SJSA1 (cell line): ENCODE measurements at regions not wholly inside any gene's neighbourhood (a gene's known extent, or its start where the extent isn't known, plus 50 kb on each side); places are given as distances from the start of the nearest gene placed in this dataset.

Experiments used
- DNase-seq, 2 experiments: peaks; one replicate each; pipeline ENCODE4 v3.0.0-alpha.2; 2015 to 2020; ENCODE audit warnings: low spot score in 2 of 2, low read depth in 1 of 2
- H3K27ac ChIP-seq: fragments of 250-450 bp; sonication (Bioruptor Pico); 2 replicates; pipeline ENCODE4 v1.5.1; 2020; ENCODE audit warnings: mild to moderate bottlenecking, moderate library complexity
- H3K27me3 ChIP-seq: fragments of 250-450 bp; sonication (Bioruptor Pico); replicated peaks from 2 replicates; pipeline ENCODE4 v1.5.1; 2020; ENCODE audit warnings: mild to moderate bottlenecking, moderate library complexity
- H3K36me3 ChIP-seq: fragments of 250-450 bp; sonication (Bioruptor Pico); 2 replicates; pipeline ENCODE4 v1.5.1; 2020; ENCODE audit warnings: mild to moderate bottlenecking
- H3K4me1 ChIP-seq: fragments of 250-450 bp; sonication (Bioruptor Pico); replicated peaks from 2 replicates; pipeline ENCODE4 v1.6.1; 2021; ENCODE audit warnings: mild to moderate bottlenecking
- H3K4me3 ChIP-seq: fragments of 250-450 bp; sonication (Bioruptor Pico); 2 replicates; pipeline ENCODE4 v1.5.1; 2020; ENCODE audit warnings: mild to moderate bottlenecking
- H3K9me3 ChIP-seq: fragments of 250-450 bp; sonication (Bioruptor Pico); replicated peaks from 2 replicates; pipeline ENCODE4 v1.5.1; 2020; ENCODE audit warnings: mild to moderate bottlenecking

- DNase-seq = no peak
- Histone ChIP-seq H3K4me3 (no peak overlapping the region), H3K27me3 (no peaks in the 10 kb centered on the region), H3K36me3 (no peaks in the 10 kb centered on the region), H3K4me1 (no peaks in the 10 kb centered on the region), H3K9me3 (no peaks in the 10 kb centered on the region), H3K27ac (no peak overlapping the region)
Measured at GRCh38 chr9:29773676-29774075, 2200.4 kb upstream of the C9orf72 start.

GRCh38 chr9:29775491-29775890, 2202.2 kb upstream of the C9orf72 start:
- Histone ChIP-seq H3K27ac (no peak overlapping the region), H3K4me1 (no peaks in the 10 kb centered on the region), H3K27me3 (no peaks in the 10 kb centered on the region), H3K36me3 (no peaks in the 10 kb centered on the region), H3K9me3 (no peaks in the 10 kb centered on the region), H3K4me3 (no peak overlapping the region)
- no peak for DNase-seq

DNA sequence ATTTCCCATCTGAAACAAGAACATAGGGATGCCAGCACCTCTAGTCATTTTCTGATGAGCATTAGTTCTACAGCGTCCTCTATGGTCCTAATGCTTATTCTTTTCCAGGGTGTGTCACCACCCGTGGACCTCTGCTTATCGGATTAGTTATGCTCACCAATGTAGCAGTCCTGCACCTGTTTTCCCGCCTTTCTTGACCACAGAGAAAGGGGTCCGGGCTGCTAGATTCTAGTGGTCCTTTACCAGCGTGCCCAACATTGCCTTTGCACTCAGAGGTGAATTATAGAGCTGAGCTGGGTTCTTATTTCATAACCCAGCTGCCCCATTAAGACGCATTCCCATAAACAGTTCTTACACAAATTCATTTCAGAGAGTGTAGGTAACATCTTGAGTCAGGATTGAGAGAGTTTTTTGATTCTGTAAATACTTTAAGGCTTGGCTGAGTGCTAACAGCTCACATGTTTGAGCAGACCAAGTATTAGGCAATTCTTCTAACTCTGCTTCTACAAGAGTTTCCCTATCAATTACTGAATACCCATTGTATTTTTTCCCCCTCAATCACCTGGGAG, 2205.1 kb upstream of the C9orf72 start:
- H3K27me3 ChIP-seq = no peaks in the 10 kb centered on the region
- H3K4me3 ChIP-seq = no peak overlapping the region
- no peaks in the 10 kb centered on the region for H3K9me3 ChIP-seq
- no peak overlapping the region for H3K27ac ChIP-seq
- no peak for DNase-seq
- no peaks in the 10 kb centered on the region for H3K36me3 ChIP-seq
- H3K4me1 ChIP-seq = no peaks in the 10 kb centered on the region

DNA sequence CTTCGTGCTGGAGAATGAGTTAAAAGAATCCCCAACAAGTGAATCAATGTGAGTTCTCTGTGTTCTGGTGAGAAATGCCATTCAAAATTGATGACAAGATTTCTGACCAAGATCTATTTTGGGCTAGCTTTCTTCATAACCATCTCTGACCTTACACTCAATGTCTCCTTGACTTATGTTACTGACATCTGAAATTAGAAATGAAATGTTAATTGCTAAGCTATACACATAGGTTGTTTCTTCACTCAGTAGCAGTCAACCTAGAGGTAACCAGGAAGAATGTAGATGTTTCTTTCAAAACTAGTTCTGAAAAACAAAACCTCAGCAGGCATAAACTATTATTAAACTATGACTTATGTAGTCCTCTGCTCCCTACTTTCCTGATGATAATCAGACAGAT, 2220.7 kb upstream of the C9orf72 start:
- Histone ChIP-seq H3K36me3 (no peaks in the 10 kb centered on the region), H3K27ac (no peak overlapping the region), H3K4me3 (no peak overlapping the region), H3K9me3 (no peaks in the 10 kb centered on the region), H3K27me3 (no peaks in the 10 kb centered on the region), H3K4me1 (no peaks in the 10 kb centered on the region)
- no peak for DNase-seq

DNA sequence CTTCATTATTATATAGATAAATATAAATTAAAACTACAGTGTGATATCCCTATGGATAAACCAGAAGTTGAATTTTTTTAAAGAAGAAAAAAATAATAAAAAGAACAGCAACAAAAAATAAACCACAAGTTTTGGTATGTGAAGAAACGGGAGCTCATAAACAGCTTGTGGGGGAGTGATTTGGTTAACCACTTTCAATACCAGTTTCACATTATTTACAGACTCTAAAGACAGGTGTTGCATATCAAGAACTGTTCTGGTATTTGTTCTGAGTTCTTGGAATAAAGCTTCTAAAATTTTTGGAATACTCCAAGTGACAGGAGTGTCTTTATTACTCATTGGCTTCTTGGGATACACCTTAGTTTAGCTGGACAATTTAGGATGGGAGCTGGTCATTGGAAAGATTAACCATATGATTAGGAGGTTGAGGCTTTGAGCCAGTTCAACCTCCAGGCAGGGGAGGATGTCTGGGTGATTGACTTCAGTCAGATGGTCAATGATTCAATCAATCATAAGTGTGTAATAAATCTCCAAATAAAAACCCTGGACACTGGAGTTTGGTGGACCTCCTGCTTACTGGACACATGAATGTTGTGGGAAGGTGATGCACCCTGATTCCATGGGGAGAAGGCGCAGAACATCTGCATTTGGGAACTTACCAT, 2223.1 kb upstream of the C9orf72 start:
- Histone ChIP-seq H3K36me3 (no peaks in the 10 kb centered on the region), H3K27me3 (no peaks in the 10 kb centered on the region), H3K9me3 (no peaks in the 10 kb centered on the region), H3K4me1 (no peaks in the 10 kb centered on the region), H3K4me3 (no peak overlapping the region), H3K27ac (no peak overlapping the region)
- DNase-seq = no peak

- Histone ChIP-seq H3K4me1 (no peaks in the 10 kb centered on the region), H3K36me3 (no peaks in the 10 kb centered on the region), H3K27me3 (no peaks in the 10 kb centered on the region), H3K4me3 (no peak overlapping the region), H3K9me3 (no peaks in the 10 kb centered on the region), H3K27ac (no peak overlapping the region)
- DNase-seq = no peak
Measured at GRCh38 chr9:29798599-29798998, 2225.3 kb upstream of the C9orf72 start.

- Histone ChIP-seq H3K36me3 (no peaks in the 10 kb centered on the region), H3K4me3 (no peak overlapping the region), H3K27me3 (no peaks in the 10 kb centered on the region), H3K9me3 (no peaks in the 10 kb centered on the region), H3K27ac (no peak overlapping the region), H3K4me1 (no peaks in the 10 kb centered on the region)
- DNase-seq = no peak
Measured at GRCh38 chr9:29799227-29799626, 2225.9 kb upstream of the C9orf72 start.

GRCh38 chr9:29800821-29801220, 2227.5 kb upstream of the C9orf72 start:
- H3K4me3 ChIP-seq = no peak overlapping the region
- H3K9me3 ChIP-seq = no peaks in the 10 kb centered on the region
- no peaks in the 10 kb centered on the region for H3K36me3 ChIP-seq
- no peak for DNase-seq
- H3K27ac ChIP-seq = no peak overlapping the region
- no peaks in the 10 kb centered on the region for H3K27me3 ChIP-seq
- H3K4me1 ChIP-seq = no peaks in the 10 kb centered on the region

DNA sequence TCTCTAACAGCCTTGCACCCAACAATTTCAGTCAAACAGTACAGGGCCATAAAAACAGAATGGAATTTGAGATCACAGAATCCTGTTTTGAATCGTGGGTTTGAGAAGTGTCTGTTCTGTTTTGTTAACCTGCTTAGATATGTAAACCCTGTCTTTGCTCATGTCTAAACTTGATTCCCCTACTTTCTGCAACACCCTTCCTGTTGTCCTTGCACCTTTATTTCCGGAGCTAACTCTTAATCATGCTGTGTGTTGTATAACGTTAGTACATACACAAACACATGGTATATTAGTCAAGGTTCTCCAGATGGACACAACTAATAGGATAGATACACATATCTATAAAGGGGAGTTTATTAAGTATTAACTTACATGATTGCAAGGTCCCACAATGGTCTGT, 2229.2 kb upstream of the C9orf72 start:
- Histone ChIP-seq H3K36me3 (no peaks in the 10 kb centered on the region), H3K27me3 (no peaks in the 10 kb centered on the region), H3K27ac (no peak overlapping the region), H3K4me1 (no peaks in the 10 kb centered on the region), H3K9me3 (no peaks in the 10 kb centered on the region), H3K4me3 (no peak overlapping the region)
- DNase-seq = no peak

DNA sequence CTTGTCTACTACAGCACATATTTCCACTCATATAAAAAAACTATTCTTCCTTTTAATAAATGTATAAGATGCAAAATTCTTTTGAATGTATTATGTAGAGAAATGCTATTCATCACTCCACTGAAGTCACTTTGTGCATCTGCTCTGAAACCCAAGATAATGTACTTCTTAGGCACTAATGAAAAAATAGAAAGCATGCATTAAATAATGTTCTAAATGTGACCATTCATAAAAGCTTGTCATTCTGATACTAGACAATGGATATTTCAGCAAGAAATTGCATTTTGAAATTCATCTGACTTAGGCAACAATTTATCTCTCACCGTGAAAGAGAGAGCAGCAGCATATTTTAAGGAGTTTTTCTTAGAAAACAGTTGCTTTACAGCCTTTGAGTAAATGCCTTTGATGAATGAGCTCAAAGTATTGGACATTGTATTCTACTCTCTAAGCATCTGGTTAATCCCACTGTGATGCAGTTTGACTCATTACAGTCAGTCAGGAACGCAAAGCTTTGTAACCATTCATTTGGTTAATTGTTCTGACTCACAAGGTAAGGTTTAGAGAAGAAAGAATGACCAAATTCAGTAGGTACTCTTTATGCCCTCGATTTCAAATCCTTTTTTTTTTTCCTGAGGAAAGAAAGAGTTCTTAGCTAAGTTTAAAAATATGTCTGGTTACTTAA, 2233.8 kb upstream of the C9orf72 start:
- Histone ChIP-seq H3K36me3 (no peaks in the 10 kb centered on the region), H3K4me3 (no peak overlapping the region), H3K27ac (no peak overlapping the region), H3K9me3 (no peaks in the 10 kb centered on the region), H3K27me3 (no peaks in the 10 kb centered on the region), H3K4me1 (no peaks in the 10 kb centered on the region)
- DNase-seq = no peak

GRCh38 chr9:29816954-29817703, 2243.8 kb upstream of the C9orf72 start:
- H3K27ac ChIP-seq = no peak overlapping the region
- no peaks in the 10 kb centered on the region for H3K9me3 ChIP-seq
- H3K27me3 ChIP-seq = no peaks in the 10 kb centered on the region
- H3K4me3 ChIP-seq = no peak overlapping the region
- no peaks in the 10 kb centered on the region for H3K4me1 ChIP-seq
- H3K36me3 ChIP-seq = no peaks in the 10 kb centered on the region
- DNase-seq = no peak

DNA sequence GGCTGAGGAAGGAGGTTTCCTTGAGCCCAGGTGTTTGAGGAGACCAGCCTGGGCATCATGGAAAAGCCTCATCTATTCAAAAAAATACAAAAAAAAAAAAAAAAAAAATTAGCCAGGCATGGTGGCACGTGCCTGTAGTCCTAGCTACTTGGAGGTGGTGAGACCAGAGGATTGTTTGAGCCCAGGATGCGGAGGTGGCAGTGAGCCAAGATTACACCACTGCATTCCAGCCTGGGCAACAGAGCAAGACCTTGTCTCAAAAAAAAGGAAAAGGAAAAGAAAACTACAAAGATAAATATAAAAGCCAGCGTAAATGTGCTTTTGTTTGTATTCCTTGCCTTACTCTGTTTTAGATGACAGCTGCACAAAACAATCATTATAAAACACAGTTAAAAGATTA, 2249.2 kb upstream of the C9orf72 start:
- H3K4me3 ChIP-seq = no peak overlapping the region
- no peak overlapping the region for H3K27ac ChIP-seq
- H3K27me3 ChIP-seq = no peaks in the 10 kb centered on the region
- H3K4me1 ChIP-seq = no peaks in the 10 kb centered on the region
- no peak for DNase-seq
- H3K9me3 ChIP-seq = no peaks in the 10 kb centered on the region
- no peaks in the 10 kb centered on the region for H3K36me3 ChIP-seq

- H3K4me1 ChIP-seq = no peaks in the 10 kb centered on the region
- H3K27ac ChIP-seq = no peak overlapping the region
- H3K9me3 ChIP-seq = no peaks in the 10 kb centered on the region
- no peaks in the 10 kb centered on the region for H3K36me3 ChIP-seq
- DNase-seq = no peak
- H3K27me3 ChIP-seq = no peaks in the 10 kb centered on the region
- H3K4me3 ChIP-seq = no peak overlapping the region
Measured at GRCh38 chr9:29826421-29826820, 2253.1 kb upstream of the C9orf72 start.

DNA sequence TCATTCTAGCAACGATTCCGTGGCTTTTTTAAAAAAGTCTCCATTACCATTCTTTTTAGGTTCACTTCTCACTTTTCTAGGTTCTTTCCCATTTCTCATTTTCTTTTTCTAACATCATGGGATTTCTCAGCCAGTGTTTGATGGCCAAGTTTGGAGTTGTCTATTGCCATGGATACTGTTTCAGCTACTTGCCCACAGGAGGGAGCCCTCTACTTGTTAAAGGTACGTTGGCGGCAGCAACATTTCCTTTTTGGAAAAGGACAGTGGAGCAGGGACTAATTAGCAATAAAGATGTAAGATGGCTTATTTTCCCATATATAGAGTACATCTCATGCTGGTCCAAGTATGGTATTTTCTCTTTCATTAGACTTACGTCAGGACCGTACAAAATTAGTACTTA, 2257.5 kb upstream of the C9orf72 start:
- Histone ChIP-seq H3K4me1 (no peaks in the 10 kb centered on the region), H3K9me3 (no peaks in the 10 kb centered on the region), H3K27me3 (no peaks in the 10 kb centered on the region), H3K27ac (no peak overlapping the region), H3K36me3 (no peaks in the 10 kb centered on the region), H3K4me3 (no peak overlapping the region)
- DNase-seq = no peak
